GM23338 (cell line): ENCODE measurements at regions not wholly inside any gene's neighbourhood (a gene's known extent, or its start where the extent isn't known, plus 50 kb on each side); places are given as distances from the start of the nearest gene placed in this dataset.

ENCODE experiments used
- CREB1 ChIP-seq: fragments of 250-450 bp; sonication (Bioruptor Pico); IDR thresholded peaks from 2 replicates; pipeline ENCODE4 v1.5.0; 2020; ENCODE audit warnings: low read depth, mild to moderate bottlenecking, moderate library complexity
- EZH2 ChIP-seq: fragments of 200-600 bp; sonication (generic); IDR thresholded peaks from one replicate; pipeline ENCODE4 v1.8.0; 2017; ENCODE audit warnings: antibody characterized with exemption, mild to moderate bottlenecking, low read depth; ENCODE audit not compliant: unreplicated experiment
- EZH2phosphoT487 ChIP-seq: fragments of 200-600 bp; sonication (generic); IDR thresholded peaks from one replicate; pipeline ENCODE4 v1.8.1; 2018; ENCODE audit warnings: antibody characterized with exemption; ENCODE audit not compliant: unreplicated experiment
- JUNB ChIP-seq: IDR thresholded peaks from one replicate; pipeline ENCODE4 v1.6.1; 2016; ENCODE audit warnings: antibody characterized with exemption; ENCODE audit not compliant: unreplicated experiment
- NANOG ChIP-seq: IDR thresholded peaks from 2 replicates; pipeline ENCODE4 v1.6.1; 2016; ENCODE audit warnings: antibody characterized with exemption, borderline replicate concordance
- POLR2AphosphoS5 ChIP-seq: IDR thresholded peaks from 2 replicates; pipeline ENCODE4 v1.6.1; 2016; ENCODE audit warnings: antibody characterized with exemption, low read depth
- STAT1 ChIP-seq: IDR thresholded peaks from one replicate; pipeline ENCODE4 v1.6.1; 2016; ENCODE audit warnings: antibody characterized with exemption; ENCODE audit not compliant: unreplicated experiment
- ZNF331 ChIP-seq: fragments of 250-450 bp; sonication (Bioruptor Pico); IDR thresholded peaks from 2 replicates; pipeline ENCODE4 v1.5.0; 2020; ENCODE audit warnings: low read depth, mild to moderate bottlenecking, moderate library complexity
- TF ChIP-seq, protein P1 (sequence below): IDR thresholded peaks from one replicate; pipeline ENCODE4 v1.6.1; 2018; ENCODE audit warnings: antibody characterized with exemption; ENCODE audit not compliant: unreplicated experiment
- TF ChIP-seq, protein P2 (sequence below), 2 experiments: fragments of 200-600 bp in 1 of 2; sonication (generic) in 1 of 2; conservative IDR thresholded peaks; 2 replicates each; pipeline versions ENCODE4 v1.5.1 to v1.6.1; 2016 to 2017; ENCODE audit warnings: antibody characterized with exemption in 2 of 2, low read depth in 2 of 2, mild to moderate bottlenecking in 2 of 2, moderate library complexity in 1 of 2
- TF ChIP-seq, protein P3 (sequence below): IDR thresholded peaks from 2 replicates; pipeline ENCODE4 v1.6.1; 2016; ENCODE audit warnings: antibody characterized with exemption
- TF ChIP-seq, protein P4 (sequence below): fragments of 250-450 bp; sonication (Bioruptor Pico); IDR thresholded peaks from 2 replicates; pipeline ENCODE4 v1.5.0; 2020; ENCODE audit warnings: mild to moderate bottlenecking, moderate library complexity

DNA sequence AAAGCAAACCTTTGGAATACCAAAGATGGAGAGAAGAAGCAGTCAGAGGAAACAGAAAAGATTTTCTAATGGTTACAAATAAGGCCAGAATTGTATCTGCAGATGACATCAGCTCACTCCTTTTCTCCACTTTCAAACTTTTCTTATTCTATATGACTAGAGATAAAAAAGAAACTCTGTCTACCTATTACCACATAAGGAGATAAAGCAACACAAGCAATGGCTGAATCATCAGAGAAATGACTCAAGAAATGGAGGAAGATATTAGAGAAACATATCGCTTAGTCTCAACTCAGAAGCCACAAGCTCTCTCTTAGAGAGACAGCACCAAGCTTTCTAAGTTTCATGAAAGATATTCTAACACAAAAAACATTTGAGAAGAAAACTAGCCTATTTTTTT is 784.0 kb downstream of the ZPLD1 start:
- TF ChIP-seq, protein P1, sequence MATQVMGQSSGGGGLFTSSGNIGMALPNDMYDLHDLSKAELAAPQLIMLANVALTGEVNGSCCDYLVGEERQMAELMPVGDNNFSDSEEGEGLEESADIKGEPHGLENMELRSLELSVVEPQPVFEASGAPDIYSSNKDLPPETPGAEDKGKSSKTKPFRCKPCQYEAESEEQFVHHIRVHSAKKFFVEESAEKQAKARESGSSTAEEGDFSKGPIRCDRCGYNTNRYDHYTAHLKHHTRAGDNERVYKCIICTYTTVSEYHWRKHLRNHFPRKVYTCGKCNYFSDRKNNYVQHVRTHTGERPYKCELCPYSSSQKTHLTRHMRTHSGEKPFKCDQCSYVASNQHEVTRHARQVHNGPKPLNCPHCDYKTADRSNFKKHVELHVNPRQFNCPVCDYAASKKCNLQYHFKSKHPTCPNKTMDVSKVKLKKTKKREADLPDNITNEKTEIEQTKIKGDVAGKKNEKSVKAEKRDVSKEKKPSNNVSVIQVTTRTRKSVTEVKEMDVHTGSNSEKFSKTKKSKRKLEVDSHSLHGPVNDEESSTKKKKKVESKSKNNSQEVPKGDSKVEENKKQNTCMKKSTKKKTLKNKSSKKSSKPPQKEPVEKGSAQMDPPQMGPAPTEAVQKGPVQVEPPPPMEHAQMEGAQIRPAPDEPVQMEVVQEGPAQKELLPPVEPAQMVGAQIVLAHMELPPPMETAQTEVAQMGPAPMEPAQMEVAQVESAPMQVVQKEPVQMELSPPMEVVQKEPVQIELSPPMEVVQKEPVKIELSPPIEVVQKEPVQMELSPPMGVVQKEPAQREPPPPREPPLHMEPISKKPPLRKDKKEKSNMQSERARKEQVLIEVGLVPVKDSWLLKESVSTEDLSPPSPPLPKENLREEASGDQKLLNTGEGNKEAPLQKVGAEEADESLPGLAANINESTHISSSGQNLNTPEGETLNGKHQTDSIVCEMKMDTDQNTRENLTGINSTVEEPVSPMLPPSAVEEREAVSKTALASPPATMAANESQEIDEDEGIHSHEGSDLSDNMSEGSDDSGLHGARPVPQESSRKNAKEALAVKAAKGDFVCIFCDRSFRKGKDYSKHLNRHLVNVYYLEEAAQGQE, result no peak
- TF ChIP-seq, protein P2, sequence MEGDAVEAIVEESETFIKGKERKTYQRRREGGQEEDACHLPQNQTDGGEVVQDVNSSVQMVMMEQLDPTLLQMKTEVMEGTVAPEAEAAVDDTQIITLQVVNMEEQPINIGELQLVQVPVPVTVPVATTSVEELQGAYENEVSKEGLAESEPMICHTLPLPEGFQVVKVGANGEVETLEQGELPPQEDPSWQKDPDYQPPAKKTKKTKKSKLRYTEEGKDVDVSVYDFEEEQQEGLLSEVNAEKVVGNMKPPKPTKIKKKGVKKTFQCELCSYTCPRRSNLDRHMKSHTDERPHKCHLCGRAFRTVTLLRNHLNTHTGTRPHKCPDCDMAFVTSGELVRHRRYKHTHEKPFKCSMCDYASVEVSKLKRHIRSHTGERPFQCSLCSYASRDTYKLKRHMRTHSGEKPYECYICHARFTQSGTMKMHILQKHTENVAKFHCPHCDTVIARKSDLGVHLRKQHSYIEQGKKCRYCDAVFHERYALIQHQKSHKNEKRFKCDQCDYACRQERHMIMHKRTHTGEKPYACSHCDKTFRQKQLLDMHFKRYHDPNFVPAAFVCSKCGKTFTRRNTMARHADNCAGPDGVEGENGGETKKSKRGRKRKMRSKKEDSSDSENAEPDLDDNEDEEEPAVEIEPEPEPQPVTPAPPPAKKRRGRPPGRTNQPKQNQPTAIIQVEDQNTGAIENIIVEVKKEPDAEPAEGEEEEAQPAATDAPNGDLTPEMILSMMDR (conservative IDR thresholded peaks at IDR 0.05; ENCODE audit: low read depth in 2 of 2), result no peak
- TF ChIP-seq POLR2AphosphoS5 (no peak), EZH2phosphoT487 (no peak), EZH2 (no peak), CREB1 (CRISPR knock-in tag) (no peak), STAT1 (no peak), JUNB (no peak), NANOG (no peak), ZNF331 (CRISPR knock-in tag) (no peak)
- TF ChIP-seq, protein P3, sequence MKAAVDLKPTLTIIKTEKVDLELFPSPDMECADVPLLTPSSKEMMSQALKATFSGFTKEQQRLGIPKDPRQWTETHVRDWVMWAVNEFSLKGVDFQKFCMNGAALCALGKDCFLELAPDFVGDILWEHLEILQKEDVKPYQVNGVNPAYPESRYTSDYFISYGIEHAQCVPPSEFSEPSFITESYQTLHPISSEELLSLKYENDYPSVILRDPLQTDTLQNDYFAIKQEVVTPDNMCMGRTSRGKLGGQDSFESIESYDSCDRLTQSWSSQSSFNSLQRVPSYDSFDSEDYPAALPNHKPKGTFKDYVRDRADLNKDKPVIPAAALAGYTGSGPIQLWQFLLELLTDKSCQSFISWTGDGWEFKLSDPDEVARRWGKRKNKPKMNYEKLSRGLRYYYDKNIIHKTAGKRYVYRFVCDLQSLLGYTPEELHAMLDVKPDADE, result no peak
- TF ChIP-seq, protein P4, sequence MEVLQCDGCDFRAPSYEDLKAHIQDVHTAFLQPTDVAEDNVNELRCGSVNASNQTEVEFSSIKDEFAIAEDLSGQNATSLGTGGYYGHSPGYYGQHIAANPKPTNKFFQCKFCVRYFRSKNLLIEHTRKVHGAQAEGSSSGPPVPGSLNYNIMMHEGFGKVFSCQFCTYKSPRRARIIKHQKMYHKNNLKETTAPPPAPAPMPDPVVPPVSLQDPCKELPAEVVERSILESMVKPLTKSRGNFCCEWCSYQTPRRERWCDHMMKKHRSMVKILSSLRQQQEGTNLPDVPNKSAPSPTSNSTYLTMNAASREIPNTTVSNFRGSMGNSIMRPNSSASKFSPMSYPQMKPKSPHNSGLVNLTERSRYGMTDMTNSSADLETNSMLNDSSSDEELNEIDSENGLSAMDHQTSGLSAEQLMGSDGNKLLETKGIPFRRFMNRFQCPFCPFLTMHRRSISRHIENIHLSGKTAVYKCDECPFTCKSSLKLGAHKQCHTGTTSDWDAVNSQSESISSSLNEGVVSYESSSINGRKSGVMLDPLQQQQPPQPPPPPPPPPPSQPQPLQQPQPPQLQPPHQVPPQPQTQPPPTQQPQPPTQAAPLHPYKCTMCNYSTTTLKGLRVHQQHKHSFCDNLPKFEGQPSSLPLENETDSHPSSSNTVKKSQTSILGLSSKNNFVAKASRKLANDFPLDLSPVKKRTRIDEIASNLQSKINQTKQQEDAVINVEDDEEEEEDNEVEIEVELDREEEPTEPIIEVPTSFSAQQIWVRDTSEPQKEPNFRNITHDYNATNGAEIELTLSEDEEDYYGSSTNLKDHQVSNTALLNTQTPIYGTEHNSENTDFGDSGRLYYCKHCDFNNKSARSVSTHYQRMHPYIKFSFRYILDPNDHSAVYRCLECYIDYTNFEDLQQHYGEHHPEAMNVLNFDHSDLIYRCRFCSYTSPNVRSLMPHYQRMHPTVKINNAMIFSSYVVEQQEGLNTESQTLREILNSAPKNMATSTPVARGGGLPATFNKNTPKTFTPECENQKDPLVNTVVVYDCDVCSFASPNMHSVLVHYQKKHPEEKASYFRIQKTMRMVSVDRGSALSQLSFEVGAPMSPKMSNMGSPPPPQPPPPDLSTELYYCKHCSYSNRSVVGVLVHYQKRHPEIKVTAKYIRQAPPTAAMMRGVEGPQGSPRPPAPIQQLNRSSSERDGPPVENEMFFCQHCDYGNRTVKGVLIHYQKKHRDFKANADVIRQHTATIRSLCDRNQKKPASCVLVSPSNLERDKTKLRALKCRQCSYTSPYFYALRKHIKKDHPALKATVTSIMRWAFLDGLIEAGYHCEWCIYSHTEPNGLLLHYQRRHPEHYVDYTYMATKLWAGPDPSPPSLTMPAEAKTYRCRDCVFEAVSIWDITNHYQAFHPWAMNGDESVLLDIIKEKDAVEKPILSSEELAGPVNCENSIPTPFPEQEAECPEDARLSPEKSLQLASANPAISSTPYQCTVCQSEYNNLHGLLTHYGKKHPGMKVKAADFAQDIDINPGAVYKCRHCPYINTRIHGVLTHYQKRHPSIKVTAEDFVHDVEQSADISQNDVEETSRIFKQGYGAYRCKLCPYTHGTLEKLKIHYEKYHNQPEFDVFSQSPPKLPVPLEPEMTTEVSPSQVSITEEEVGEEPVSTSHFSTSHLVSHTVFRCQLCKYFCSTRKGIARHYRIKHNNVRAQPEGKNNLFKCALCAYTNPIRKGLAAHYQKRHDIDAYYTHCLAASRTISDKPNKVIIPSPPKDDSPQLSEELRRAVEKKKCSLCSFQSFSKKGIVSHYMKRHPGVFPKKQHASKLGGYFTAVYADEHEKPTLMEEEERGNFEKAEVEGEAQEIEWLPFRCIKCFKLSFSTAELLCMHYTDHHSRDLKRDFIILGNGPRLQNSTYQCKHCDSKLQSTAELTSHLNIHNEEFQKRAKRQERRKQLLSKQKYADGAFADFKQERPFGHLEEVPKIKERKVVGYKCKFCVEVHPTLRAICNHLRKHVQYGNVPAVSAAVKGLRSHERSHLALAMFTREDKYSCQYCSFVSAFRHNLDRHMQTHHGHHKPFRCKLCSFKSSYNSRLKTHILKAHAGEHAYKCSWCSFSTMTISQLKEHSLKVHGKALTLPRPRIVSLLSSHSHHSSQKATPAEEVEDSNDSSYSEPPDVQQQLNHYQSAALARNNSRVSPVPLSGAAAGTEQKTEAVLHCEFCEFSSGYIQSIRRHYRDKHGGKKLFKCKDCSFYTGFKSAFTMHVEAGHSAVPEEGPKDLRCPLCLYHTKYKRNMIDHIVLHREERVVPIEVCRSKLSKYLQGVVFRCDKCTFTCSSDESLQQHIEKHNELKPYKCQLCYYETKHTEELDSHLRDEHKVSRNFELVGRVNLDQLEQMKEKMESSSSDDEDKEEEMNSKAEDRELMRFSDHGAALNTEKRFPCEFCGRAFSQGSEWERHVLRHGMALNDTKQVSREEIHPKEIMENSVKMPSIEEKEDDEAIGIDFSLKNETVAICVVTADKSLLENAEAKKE (CRISPR knock-in tag), result no peak
